ENCODE measurements at regions not wholly inside any gene's neighbourhood (a gene's known extent, or its start where the extent isn't known, plus 50 kb on each side); places are given as distances from the start of the nearest gene placed in this dataset.
"Not testable (repeated sequence)": the region's sequence is repeated elsewhere in the genome, so short reads cannot be mapped to it uniquely, and the experiment has no call there.

DNA sequence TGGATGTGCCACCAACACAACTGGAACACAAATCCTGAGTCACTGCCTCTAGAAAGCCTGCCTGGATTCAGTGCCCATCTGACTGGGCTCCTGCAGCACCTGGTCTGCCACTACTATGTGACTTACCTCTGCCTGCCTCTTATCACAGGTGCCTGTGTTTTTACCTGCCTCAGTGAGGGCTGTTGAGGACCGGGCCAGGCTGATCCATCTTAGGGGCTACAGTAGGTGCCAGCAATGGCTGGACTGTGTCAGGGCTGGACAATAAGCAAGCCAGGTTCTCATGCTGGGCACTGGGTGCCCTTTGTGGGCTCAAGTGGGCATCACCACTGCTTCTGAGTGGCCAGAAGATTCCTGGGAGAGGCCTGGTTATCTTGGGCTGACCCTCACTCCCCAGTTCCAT is 948.6 kb upstream of the TPTE start:
- H3K36me3 ChIP-seq (ENCODE audit: control insufficient read depth, insufficient read depth, low read length); H3K4me3 ChIP-seq (ENCODE audit: low read length); H3K36me3 Mint-ChIP-seq (ENCODE audit: low read depth); H3K4me3 Mint-ChIP-seq; H3K9ac ChIP-seq (ENCODE audit: extremely low read depth, low read length, poor library complexity, severe bottlenecking); H3K4me1 Mint-ChIP-seq; H3K27me3 ChIP-seq (ENCODE audit: control insufficient read depth, insufficient read depth, low read length, poor library complexity, severe bottlenecking); H3K4me1 ChIP-seq (ENCODE audit: control insufficient read depth, insufficient read depth, low read length); H3K9me3 ChIP-seq (ENCODE audit: control insufficient read depth, low read length); H3K27ac ChIP-seq (ENCODE audit: low read depth, low read length); H3K27me3 Mint-ChIP-seq (ENCODE audit: insufficient read depth); DNase-seq; H3K27ac Mint-ChIP-seq: not testable (repeated sequence)
- WGBS, 2 experiments (ENCODE audit: insufficient coverage in 1 of 2, insufficient read length in 1 of 2): 73 to 80% methylated on average over 1 of the region's 1 CpG
- H3K9me3 Mint-ChIP-seq: peaks cover 19% of the 10 kb centered on the region

DNA sequence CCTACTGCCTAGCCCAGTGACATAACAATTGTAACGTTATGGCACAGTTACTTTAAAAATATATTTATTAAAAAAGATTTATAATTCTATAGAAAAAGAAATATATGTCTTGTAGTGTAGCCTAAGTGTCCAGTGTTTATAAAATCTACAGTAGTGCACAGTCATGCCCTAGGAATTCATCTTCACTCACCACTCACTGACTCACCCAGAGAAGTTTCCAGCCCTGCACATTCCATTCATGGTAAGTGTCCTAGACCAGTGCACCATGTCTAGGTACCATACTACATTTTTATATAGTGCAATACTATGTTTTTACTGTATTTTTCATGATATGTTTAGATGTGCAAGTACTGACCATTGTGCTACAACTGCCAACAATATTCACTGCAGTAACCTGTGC is 947.9 kb upstream of the TPTE start:
- not testable (repeated sequence) for H3K27ac ChIP-seq (ENCODE audit: low read depth, low read length); H3K36me3 ChIP-seq (ENCODE audit: control insufficient read depth, insufficient read depth, low read length); H3K4me1 ChIP-seq (ENCODE audit: control insufficient read depth, insufficient read depth, low read length); H3K9ac ChIP-seq (ENCODE audit: extremely low read depth, low read length, poor library complexity, severe bottlenecking); H3K36me3 Mint-ChIP-seq (ENCODE audit: low read depth); H3K4me1 Mint-ChIP-seq; H3K27ac Mint-ChIP-seq; H3K9me3 ChIP-seq (ENCODE audit: control insufficient read depth, low read length); H3K27me3 ChIP-seq (ENCODE audit: control insufficient read depth, insufficient read depth, low read length, poor library complexity, severe bottlenecking); H3K4me3 ChIP-seq (ENCODE audit: low read length); DNase-seq; H3K27me3 Mint-ChIP-seq (ENCODE audit: insufficient read depth); H3K4me3 Mint-ChIP-seq
- peaks cover 16% of the 10 kb centered on the region for H3K9me3 Mint-ChIP-seq
- no CpG with 5 or more reads among the region's 1 CpG for WGBS, 2 experiments (ENCODE audit: insufficient coverage in 1 of 2, insufficient read length in 1 of 2)

DNA sequence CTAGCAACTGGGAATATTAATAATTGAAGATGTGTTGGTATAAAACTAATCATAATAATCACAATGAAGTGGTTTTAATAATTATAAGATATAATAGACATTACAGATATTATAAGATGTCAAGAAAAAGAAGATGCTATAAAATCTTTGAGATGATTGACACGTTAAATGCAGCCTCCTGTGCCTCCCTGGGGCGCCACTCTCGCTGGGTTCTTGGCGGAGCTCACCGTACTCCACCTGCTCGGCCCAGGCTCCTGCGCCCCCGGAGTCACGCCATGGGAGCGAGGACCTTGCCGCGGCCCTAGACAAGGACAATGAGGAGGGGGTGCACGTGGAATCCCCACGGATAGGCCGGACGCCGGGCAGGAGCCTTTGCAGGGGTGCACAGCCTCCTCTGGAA is 942.1 kb upstream of the TPTE start:
- not testable (repeated sequence) for H3K4me1 Mint-ChIP-seq; H3K36me3 Mint-ChIP-seq (ENCODE audit: low read depth); H3K27me3 ChIP-seq (ENCODE audit: control insufficient read depth, insufficient read depth, low read length, poor library complexity, severe bottlenecking); H3K4me3 Mint-ChIP-seq; H3K4me1 ChIP-seq (ENCODE audit: control insufficient read depth, insufficient read depth, low read length); H3K36me3 ChIP-seq (ENCODE audit: control insufficient read depth, insufficient read depth, low read length); DNase-seq; H3K27ac Mint-ChIP-seq; H3K4me3 ChIP-seq (ENCODE audit: low read length); H3K9me3 Mint-ChIP-seq; H3K27ac ChIP-seq (ENCODE audit: low read depth, low read length); H3K9me3 ChIP-seq (ENCODE audit: control insufficient read depth, low read length); H3K9ac ChIP-seq (ENCODE audit: extremely low read depth, low read length, poor library complexity, severe bottlenecking); H3K27me3 Mint-ChIP-seq (ENCODE audit: insufficient read depth)
- 93% methylated on average over 6 of the region's 17 CpGs; no CpG with 5 or more reads in 1 of the 2 experiments for WGBS, 2 experiments (ENCODE audit: insufficient coverage in 1 of 2, insufficient read length in 1 of 2)

DNA sequence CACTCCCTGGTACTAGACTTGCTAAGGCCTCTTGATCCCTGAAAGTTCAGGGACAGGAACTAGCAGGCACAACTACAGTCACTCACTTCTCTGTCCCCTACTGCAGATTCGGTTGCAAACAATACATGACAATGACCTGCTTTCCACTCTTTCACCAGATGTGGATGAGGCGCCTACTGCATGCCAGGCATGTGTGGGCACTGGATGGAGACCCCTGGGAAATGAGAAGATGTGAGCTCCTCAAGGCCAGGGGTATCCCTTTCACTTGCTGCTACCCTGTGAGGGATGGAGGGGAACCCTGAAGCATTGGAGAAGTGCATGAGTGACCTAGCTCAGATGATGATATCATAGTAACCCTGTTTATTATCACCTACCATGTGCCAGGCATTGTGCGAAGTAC is 933.4 kb upstream of the TPTE start:
- not testable (repeated sequence) for H3K4me1 ChIP-seq (ENCODE audit: control insufficient read depth, insufficient read depth, low read length); DNase-seq; H3K4me3 ChIP-seq (ENCODE audit: low read length); H3K27ac ChIP-seq (ENCODE audit: low read depth, low read length); H3K27me3 ChIP-seq (ENCODE audit: control insufficient read depth, insufficient read depth, low read length, poor library complexity, severe bottlenecking); H3K27ac Mint-ChIP-seq; H3K4me1 Mint-ChIP-seq; H3K9me3 Mint-ChIP-seq; H3K9ac ChIP-seq (ENCODE audit: extremely low read depth, low read length, poor library complexity, severe bottlenecking); H3K4me3 Mint-ChIP-seq; H3K27me3 Mint-ChIP-seq (ENCODE audit: insufficient read depth); H3K9me3 ChIP-seq (ENCODE audit: control insufficient read depth, low read length); H3K36me3 ChIP-seq (ENCODE audit: control insufficient read depth, insufficient read depth, low read length); H3K36me3 Mint-ChIP-seq (ENCODE audit: low read depth)
- 38% methylated on average over 2 of the region's 3 CpGs; no CpG with 5 or more reads in 1 of the 2 experiments for WGBS, 2 experiments (ENCODE audit: insufficient coverage in 1 of 2, insufficient read length in 1 of 2)

DNA sequence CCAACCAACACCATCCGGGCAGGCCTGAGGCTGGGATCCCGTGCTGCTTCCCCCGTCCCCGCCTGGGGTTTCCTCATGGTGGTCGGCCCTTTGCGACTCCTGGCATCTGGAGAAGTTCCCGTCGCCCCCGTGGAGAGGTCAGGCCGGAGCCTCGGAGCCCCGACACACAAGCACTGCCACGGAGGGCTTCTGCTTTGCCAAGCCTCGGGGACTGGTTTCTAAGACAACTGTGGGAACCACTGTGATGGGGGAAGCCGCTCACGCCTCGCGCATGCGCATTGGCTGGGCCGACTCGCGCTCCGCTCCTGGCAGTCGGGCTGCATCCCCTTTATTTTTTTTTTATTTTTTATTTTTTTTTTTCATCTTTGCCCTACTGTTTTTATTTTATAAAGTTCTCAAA is 928.8 kb upstream of the TPTE start:
- H3K36me3 Mint-ChIP-seq (ENCODE audit: low read depth); H3K27me3 ChIP-seq (ENCODE audit: control insufficient read depth, insufficient read depth, low read length, poor library complexity, severe bottlenecking); H3K27ac Mint-ChIP-seq; H3K4me1 Mint-ChIP-seq; H3K4me3 Mint-ChIP-seq; DNase-seq; H3K27me3 Mint-ChIP-seq (ENCODE audit: insufficient read depth); H3K4me3 ChIP-seq (ENCODE audit: low read length); H3K9me3 Mint-ChIP-seq; H3K9ac ChIP-seq (ENCODE audit: extremely low read depth, low read length, poor library complexity, severe bottlenecking); H3K9me3 ChIP-seq (ENCODE audit: control insufficient read depth, low read length); H3K27ac ChIP-seq (ENCODE audit: low read depth, low read length); H3K36me3 ChIP-seq (ENCODE audit: control insufficient read depth, insufficient read depth, low read length); H3K4me1 ChIP-seq (ENCODE audit: control insufficient read depth, insufficient read depth, low read length): not testable (repeated sequence)
- no CpG with 5 or more reads among the region's 24 CpGs for WGBS, 2 experiments (ENCODE audit: insufficient coverage in 1 of 2, insufficient read length in 1 of 2)

DNA sequence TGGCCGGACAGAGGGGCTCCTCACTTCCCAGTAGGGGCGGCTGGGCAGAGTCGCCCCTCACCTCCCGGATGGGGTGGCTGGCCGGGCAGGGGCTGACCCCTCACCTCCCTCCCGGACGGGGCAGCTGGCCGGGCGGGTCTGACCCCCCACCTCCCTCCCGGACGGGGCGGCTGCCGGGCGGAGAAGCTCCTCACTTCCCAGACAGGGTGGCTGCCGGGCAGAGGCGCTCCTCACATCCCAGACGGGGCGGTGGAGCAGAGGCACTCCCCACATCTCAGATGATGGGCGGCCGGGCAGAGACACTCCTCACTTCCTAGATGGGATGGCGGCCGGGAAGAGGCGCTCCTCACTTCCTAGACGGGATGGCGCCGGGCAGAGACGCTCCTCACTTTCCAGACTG is 927.7 kb upstream of the TPTE start:
- H3K27ac Mint-ChIP-seq; DNase-seq; H3K36me3 Mint-ChIP-seq (ENCODE audit: low read depth); H3K27me3 ChIP-seq (ENCODE audit: control insufficient read depth, insufficient read depth, low read length, poor library complexity, severe bottlenecking); H3K9ac ChIP-seq (ENCODE audit: extremely low read depth, low read length, poor library complexity, severe bottlenecking); H3K4me1 ChIP-seq (ENCODE audit: control insufficient read depth, insufficient read depth, low read length); H3K4me1 Mint-ChIP-seq; H3K4me3 Mint-ChIP-seq; H3K4me3 ChIP-seq (ENCODE audit: low read length); H3K27me3 Mint-ChIP-seq (ENCODE audit: insufficient read depth); H3K9me3 ChIP-seq (ENCODE audit: control insufficient read depth, low read length); H3K27ac ChIP-seq (ENCODE audit: low read depth, low read length); H3K9me3 Mint-ChIP-seq; H3K36me3 ChIP-seq (ENCODE audit: control insufficient read depth, insufficient read depth, low read length): not testable (repeated sequence)
- WGBS, 2 experiments (ENCODE audit: insufficient coverage in 1 of 2, insufficient read length in 1 of 2): 85% methylated on average over 11 of the region's 27 CpGs; no CpG with 5 or more reads in 1 of the 2 experiments

DNA sequence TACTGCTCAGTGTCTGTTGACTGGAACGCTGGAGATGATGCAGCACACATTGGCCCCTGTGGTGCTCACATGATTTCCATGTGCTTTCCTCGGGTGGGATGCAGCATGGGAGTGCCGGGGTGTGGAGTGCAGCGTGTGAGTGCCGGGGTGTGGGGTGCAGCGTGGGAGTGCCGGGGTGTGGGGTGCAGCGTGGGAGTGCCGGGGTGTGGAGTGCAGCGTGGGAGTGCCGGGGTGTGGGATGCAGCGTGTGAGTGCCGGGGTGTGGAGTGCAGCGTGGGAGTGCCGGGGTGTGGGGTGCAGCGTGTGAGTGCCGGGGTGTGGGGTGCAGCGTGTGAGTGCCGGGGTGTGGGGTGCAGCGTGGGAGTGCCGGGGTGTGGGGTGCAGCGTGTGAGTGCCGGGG is 907.4 kb upstream of the TPTE start:
- H3K36me3 Mint-ChIP-seq (ENCODE audit: low read depth); H3K27ac ChIP-seq (ENCODE audit: low read depth, low read length); H3K4me1 ChIP-seq (ENCODE audit: control insufficient read depth, insufficient read depth, low read length); H3K9ac ChIP-seq (ENCODE audit: extremely low read depth, low read length, poor library complexity, severe bottlenecking); H3K4me1 Mint-ChIP-seq; H3K27ac Mint-ChIP-seq; H3K27me3 Mint-ChIP-seq (ENCODE audit: insufficient read depth); H3K9me3 Mint-ChIP-seq; H3K27me3 ChIP-seq (ENCODE audit: control insufficient read depth, insufficient read depth, low read length, poor library complexity, severe bottlenecking); H3K4me3 ChIP-seq (ENCODE audit: low read length); DNase-seq; H3K4me3 Mint-ChIP-seq; H3K36me3 ChIP-seq (ENCODE audit: control insufficient read depth, insufficient read depth, low read length); H3K9me3 ChIP-seq (ENCODE audit: control insufficient read depth, low read length): not testable (repeated sequence)
- 87% methylated on average over 9 of the region's 23 CpGs; no CpG with 5 or more reads in 1 of the 2 experiments for WGBS, 2 experiments (ENCODE audit: insufficient coverage in 1 of 2, insufficient read length in 1 of 2)
